Uterus (tissue), 2 donors: ENCODE measurements at regions not wholly inside any gene's neighbourhood (a gene's known extent, or its start where the extent isn't known, plus 50 kb on each side); places are given as distances from the start of the nearest gene placed in this dataset.

ENCODE experiments used
- CTCF ChIP-seq, 4 experiments: fragments of 200-600 bp in 2 of 4; fragments of 450-650 bp in 2 of 4; sonication (generic) in 2 of 4; IDR thresholded peaks; one replicate each; pipeline ENCODE4 v1.5.1; 2016 to 2019; ENCODE audit warnings: antibody characterized with exemption in 4 of 4, mild to moderate bottlenecking in 2 of 4, moderate library complexity in 1 of 4
- POLR2A ChIP-seq, 2 donors: fragments of 450-650 bp; IDR thresholded peaks; one replicate each; pipeline ENCODE4 v1.6.1; 2016; ENCODE audit warnings: antibody characterized with exemption in 2 of 2, mild to moderate bottlenecking in 1 of 2, moderate library complexity in 1 of 2

GRCh38 chr9:80775971-80776370, 913.4 kb downstream of the TLE1 start:
- TF ChIP-seq CTCF (IDR thresholded peaks at IDR 0.05) (no peak), POLR2A (IDR thresholded peaks at IDR 0.05) (no peak)
